RWPE2 (cell line): ENCODE measurements at regions not wholly inside any gene's neighbourhood (a gene's known extent, or its start where the extent isn't known, plus 50 kb on each side); places are given as distances from the start of the nearest gene placed in this dataset.

Source experiments
- ATAC-seq: fragments of 200-7000 bp; cut with Tn5 transposase; 3 replicates; pipeline ENCODE4 v1.9.1; 2021; ENCODE audit warnings: low read depth
- DNase-seq: peaks from one replicate; pipeline ENCODE4 v3.0.0-alpha.2; 2020; ENCODE audit warnings: low spot score
- H3K27ac ChIP-seq: fragments of 450-650 bp; 2 replicates; pipeline ENCODE4 v1.5.1; 2017; ENCODE audit warnings: mild to moderate bottlenecking; ENCODE audit not compliant: poor library complexity, severe bottlenecking
- H3K27me3 ChIP-seq: fragments of 250-450 bp; sonication (Bioruptor Pico); 2 replicates; pipeline ENCODE4 v1.5.1; 2021; ENCODE audit warnings: mild to moderate bottlenecking, moderate library complexity; ENCODE audit not compliant: insufficient read depth, poor library complexity, severe bottlenecking
- H3K36me3 ChIP-seq: fragments of 250-450 bp; sonication (Bioruptor Pico); 2 replicates; pipeline ENCODE4 v1.5.1; 2020; ENCODE audit warnings: low read depth, mild to moderate bottlenecking, moderate library complexity
- H3K4me1 ChIP-seq: fragments of 250-450 bp; sonication (Bioruptor Pico); 2 replicates; pipeline ENCODE4 v1.5.1; 2021; ENCODE audit warnings: mild to moderate bottlenecking, moderate library complexity; ENCODE audit not compliant: insufficient read depth, poor library complexity, severe bottlenecking
- H3K4me3 ChIP-seq: fragments of 250-450 bp; sonication (Bioruptor Pico); 2 replicates; pipeline ENCODE4 v1.5.1; 2021; ENCODE audit warnings: mild to moderate bottlenecking, moderate library complexity; ENCODE audit not compliant: severe bottlenecking
- H3K9me3 ChIP-seq: fragments of 250-450 bp; sonication (Bioruptor Pico); 2 replicates; pipeline ENCODE4 v1.5.1; 2021; ENCODE audit warnings: mild to moderate bottlenecking, moderate library complexity; ENCODE audit not compliant: severe bottlenecking
- TF ChIP-seq, protein P1 (sequence below): fragments of 450-650 bp; IDR thresholded peaks from one replicate; pipeline ENCODE4 v1.5.1; 2017; ENCODE audit warnings: mild to moderate bottlenecking, moderate library complexity; ENCODE audit not compliant: poor library complexity, severe bottlenecking

DNA sequence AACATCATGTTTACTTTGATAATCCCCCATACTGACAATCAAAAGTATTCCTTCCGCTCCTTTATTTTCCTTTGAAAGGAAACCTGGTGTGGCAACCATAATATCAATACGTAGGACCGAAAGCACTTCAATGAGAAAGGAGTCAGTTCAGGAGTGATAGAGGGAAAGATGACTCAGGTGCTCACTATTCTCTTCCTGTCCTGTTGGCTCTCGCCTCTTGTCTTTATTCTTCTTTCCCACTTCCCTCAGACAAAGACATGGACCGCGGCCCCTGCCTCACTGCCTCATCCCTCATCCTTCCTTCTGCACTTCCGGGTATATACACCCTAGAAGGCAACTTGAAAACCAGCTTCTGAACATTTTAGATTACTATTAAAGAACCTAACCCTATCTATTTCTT is 49.8 kb upstream of the TNIP3 start:
- no peaks in the 10 kb centered on the region for H3K27me3 ChIP-seq
- H3K4me3 ChIP-seq, result no peak overlapping the region
- DNase-seq (no peak), ATAC-seq (peak; percentile 56; the same call in 1 of the 3 replicates)
- no peak overlapping the region for H3K27ac ChIP-seq
- H3K9me3 ChIP-seq, result no peaks in the 10 kb centered on the region
- no peaks in the 10 kb centered on the region for H3K4me1 ChIP-seq
- TF ChIP-seq, protein P1, sequence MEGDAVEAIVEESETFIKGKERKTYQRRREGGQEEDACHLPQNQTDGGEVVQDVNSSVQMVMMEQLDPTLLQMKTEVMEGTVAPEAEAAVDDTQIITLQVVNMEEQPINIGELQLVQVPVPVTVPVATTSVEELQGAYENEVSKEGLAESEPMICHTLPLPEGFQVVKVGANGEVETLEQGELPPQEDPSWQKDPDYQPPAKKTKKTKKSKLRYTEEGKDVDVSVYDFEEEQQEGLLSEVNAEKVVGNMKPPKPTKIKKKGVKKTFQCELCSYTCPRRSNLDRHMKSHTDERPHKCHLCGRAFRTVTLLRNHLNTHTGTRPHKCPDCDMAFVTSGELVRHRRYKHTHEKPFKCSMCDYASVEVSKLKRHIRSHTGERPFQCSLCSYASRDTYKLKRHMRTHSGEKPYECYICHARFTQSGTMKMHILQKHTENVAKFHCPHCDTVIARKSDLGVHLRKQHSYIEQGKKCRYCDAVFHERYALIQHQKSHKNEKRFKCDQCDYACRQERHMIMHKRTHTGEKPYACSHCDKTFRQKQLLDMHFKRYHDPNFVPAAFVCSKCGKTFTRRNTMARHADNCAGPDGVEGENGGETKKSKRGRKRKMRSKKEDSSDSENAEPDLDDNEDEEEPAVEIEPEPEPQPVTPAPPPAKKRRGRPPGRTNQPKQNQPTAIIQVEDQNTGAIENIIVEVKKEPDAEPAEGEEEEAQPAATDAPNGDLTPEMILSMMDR, result no peak
- H3K36me3 ChIP-seq, result no peaks in the 10 kb centered on the region
